ENCODE measurements at regions not wholly inside any gene's neighbourhood (a gene's known extent, or its start where the extent isn't known, plus 50 kb on each side); places are given as distances from the start of the nearest gene placed in this dataset.
A peak's percentile ranks its signal among the peaks of the same experiment; 100 is the strongest.

DNA sequence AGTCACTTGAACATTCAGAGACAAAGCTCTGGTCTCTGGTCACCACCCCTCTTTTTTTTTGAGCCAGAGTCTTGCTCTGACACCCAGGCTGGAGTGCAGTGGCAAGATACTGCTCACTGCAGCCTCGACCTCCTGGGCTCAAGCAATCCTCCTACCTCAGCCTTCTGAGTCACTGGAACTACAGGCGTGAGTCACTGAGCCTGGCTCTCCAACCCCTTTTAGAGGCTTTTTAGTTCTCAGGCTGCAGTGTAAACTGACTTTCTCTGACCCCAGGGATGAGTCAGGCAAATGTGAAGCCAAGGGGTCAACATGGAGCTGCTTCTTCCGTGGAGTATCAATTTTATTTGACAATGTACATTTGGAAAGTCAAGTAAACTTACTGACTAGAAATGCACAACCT, 229.2 kb downstream of the PTTG2 start:
- in situ Hi-C loops (cut with MboI; ENCODE audit: low pct_unique_long_range_greater_than_20kb in 2 of 9, low sequenced_read_pairs in 9 of 9, unreplicated experiment in 9 of 9) = loop anchor here in 7 of 9 experiments (10.0 to 25.0 kb wide), 7 partner anchors 123 to 598 kb away; partner anchors contain the start of genes KLF3 (in 1 of the 7) and TLR10 (in 1 of the 7)
- peaks cover 18 to 19% of the 10 kb centered on the region in 2 donors for H3K4me1 ChIP-seq (replicated peaks in 1 of 2)
- no peak overlapping the region for H3K4me3 ChIP-seq
- H3K27ac ChIP-seq = no peak overlapping the region
- WGBS, 10 experiments = 0 to 100% (median 65%) methylated on average over 1 to 3 of the region's 3 CpGs; no CpG with 5 or more reads in 4 of the 10 experiments
- peak in 4 of 8 experiments; percentile 27 to 63 (median 54) for ATAC-seq (replicated peaks in 6 of 8)

DNA sequence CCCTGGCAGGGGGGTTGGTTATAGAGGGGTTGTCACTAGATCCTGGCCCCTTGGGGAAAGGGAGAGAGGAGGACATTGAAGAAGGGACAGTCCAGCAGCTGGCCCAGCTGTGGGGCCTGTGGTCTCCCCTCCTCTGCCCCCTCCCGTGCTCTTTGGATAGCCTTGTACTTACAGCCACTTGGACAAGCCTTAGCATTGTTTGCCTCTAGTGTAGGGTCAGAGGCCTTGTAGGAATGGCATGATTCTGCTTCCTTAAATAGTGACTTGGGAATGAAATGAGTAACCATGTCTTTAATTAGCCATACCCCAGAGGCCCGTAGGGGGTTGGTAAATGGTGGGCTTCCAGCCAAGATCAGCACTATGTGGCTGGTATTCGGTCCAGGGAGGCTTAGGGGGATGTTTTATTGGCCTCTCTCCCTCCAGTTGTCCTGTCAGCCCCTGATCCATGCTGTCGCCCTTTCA, 230.6 kb downstream of the PTTG2 start:
- H3K4me3 ChIP-seq = no peak overlapping the region
- no peak overlapping the region for H3K27ac ChIP-seq
- in situ Hi-C loops (cut with MboI; ENCODE audit: low pct_unique_long_range_greater_than_20kb in 2 of 9, low sequenced_read_pairs in 9 of 9, unreplicated experiment in 9 of 9) = loop anchor here in 7 of 9 experiments (25.0 kb wide), 5 partner anchors 122 to 597 kb away; partner anchors contain the start of genes KLF3 (in 1 of the 7) and TLR10 (in 1 of the 7)
- H3K4me1 ChIP-seq (replicated peaks in 1 of 2) = peaks cover 14 to 18% of the 10 kb centered on the region in 2 donors
- 0 to 100% (median 38%) methylated on average over 1 to 4 of the region's 4 CpGs; no CpG with 5 or more reads in 4 of the 10 experiments for WGBS, 10 experiments
- peak in 4 of 8 experiments; percentile 33 to 61 (median 47) for ATAC-seq (replicated peaks in 6 of 8)

DNA sequence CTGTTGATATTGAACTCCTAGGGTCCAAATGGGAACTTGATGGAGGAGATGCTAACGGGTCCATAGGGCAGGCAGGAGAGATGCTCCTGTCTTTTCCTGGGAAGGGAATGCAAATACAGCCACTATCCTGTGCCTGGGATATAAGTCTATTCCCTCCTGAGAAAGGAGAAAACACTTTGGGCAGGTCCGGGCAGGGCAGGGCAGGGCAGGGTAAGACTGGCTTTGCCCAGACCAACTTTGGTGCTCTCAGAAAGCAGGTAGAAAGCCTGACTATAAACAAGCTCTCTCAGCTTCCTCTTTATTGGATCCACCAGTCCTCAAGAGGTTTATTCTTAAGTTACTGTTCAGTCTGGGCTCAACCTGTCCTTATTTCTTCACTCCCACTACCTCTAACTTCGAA, 232.3 kb downstream of the PTTG2 start:
- Histone ChIP-seq H3K4me3 (no peak overlapping the region), H3K4me1 (replicated peaks in 1 of 2) (peaks cover 3 to 4% of the 10 kb centered on the region in 2 donors), H3K27ac (no peak overlapping the region)
- in situ Hi-C loops (cut with MboI; ENCODE audit: low pct_unique_long_range_greater_than_20kb in 2 of 9, low sequenced_read_pairs in 9 of 9, unreplicated experiment in 9 of 9) = loop anchor here in 7 of 9 experiments (25.0 kb wide), 5 partner anchors 120 to 595 kb away; partner anchors contain the start of genes KLF3 (in 1 of the 7) and TLR10 (in 1 of the 7)
- ATAC-seq (replicated peaks in 6 of 8) = no peak
- WGBS, 10 experiments = 80 to 100% (median 83%) methylated on average over 1 to 3 of the region's 3 CpGs; no CpG with 5 or more reads in 3 of the 10 experiments

DNA sequence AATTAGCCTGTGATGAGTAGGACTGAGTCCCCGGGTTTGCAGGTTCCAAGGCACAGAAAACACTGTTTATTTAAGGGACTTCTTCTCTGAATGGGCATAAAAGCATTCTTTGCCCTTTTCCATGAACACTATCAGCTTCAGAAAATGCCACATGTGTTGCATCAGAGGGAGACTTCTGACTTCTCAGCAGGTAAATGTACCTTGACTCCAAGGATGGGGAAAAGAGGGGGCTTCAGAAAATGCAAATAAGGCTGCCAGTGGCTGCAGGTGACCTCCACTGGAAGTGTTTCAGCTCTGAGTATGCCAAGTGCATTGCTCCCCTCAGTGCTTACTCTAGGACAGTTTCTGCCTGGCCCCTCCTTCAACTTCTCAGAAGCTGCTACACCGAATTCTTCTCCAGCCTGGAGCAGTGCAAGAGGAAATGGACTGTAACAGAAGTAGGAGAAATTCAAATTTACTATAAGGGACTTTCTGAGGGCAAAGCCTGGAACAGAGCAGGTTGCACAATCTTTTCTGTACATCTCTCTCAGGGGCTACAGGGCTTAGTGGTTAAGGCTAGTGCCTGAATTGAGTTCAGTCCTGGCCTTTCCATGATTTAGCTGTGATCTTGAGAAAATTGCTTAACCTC, 233.2 kb downstream of the PTTG2 start:
- peaks cover 3 to 4% of the 10 kb centered on the region in 2 donors for H3K4me1 ChIP-seq (replicated peaks in 1 of 2)
- peak in 4 of 8 experiments; percentile 42 to 87 (median 59) for ATAC-seq (replicated peaks in 6 of 8)
- H3K27ac ChIP-seq = no peak overlapping the region
- WGBS, 10 experiments = 43 to 85% (median 69%) methylated on average over 1 to 2 of the region's 2 CpGs; no CpG with 5 or more reads in 4 of the 10 experiments
- H3K4me3 ChIP-seq = no peak overlapping the region
- in situ Hi-C loops (cut with MboI; ENCODE audit: low pct_unique_long_range_greater_than_20kb in 2 of 9, low sequenced_read_pairs in 9 of 9, unreplicated experiment in 9 of 9) = loop anchor here in 7 of 9 experiments (25.0 kb wide), 5 partner anchors 119 to 594 kb away; partner anchors contain the start of genes KLF3 (in 1 of the 7) and TLR10 (in 1 of the 7)

DNA sequence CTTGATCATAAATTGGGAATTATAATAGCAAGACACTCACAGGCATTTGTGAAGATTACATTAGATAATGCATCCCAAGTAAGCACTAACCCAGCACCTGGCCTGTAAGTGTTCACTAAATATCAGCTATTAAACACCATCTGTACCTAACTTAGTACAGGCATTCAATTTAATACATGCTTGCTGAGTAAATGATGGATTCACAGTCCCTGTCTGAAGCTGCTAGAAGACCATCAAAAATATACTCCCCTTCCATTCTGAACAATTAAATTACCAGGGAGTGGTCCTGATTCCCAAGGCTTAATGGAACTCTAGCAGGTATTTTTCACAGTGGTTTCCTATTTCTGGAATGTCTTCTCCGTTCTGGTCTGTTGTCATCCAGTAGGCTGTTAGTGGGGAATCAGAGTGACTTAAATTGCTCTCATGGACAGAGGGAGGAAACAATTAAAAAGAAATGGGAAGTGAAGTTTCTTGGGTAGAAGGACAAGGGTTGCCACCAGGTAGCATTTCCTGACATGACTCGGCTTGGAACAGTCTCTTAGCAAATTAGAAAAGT, 233.9 kb downstream of the PTTG2 start:
- ATAC-seq (replicated peaks in 6 of 8) = no peak
- 20 to 100% (median 66%) methylated on average over 1 to 2 of the region's 2 CpGs; no CpG with 5 or more reads in 3 of the 10 experiments for WGBS, 10 experiments

DNA sequence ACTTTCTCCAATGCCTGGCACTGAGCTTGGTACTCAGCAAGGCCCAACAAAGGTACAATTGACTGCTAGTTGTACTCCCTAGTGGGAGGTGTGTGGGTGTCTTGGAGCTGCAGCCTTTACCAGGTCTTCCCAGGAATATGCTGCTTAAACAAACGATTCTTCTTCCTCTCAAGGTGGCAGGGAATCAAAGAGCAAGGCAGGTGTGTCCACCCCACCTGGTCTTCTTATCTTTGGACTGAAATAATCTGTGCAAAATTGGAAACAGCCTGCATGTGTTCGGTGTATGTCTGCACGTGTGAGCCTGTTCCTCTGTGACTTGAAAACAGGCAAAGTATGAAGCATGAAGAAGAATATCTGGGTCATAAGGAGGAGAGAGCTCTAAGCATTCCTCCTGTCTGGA, 235.3 kb downstream of the PTTG2 start:
- in situ Hi-C loops (cut with MboI; ENCODE audit: low pct_unique_long_range_greater_than_20kb in 2 of 9, low sequenced_read_pairs in 9 of 9, unreplicated experiment in 9 of 9) = loop anchor here in 7 of 9 experiments (25.0 kb wide), 5 partner anchors 117 to 592 kb away; partner anchors contain the start of genes KLF3 (in 1 of the 7) and TLR10 (in 1 of the 7)
- Histone ChIP-seq H3K27ac (no peak overlapping the region), H3K4me3 (no peak overlapping the region), H3K4me1 (replicated peaks in 1 of 2) (peaks cover 3 to 4% of the 10 kb centered on the region in 2 donors)
- WGBS, 10 experiments = 7 to 86% (median 56%) methylated on average over 2 to 3 of the region's 3 CpGs; no CpG with 5 or more reads in 2 of the 10 experiments
- no peak for ATAC-seq (replicated peaks in 6 of 8)

More for the DNA sequence above, 233.9 kb downstream of the PTTG2 start:
- Histone ChIP-seq H3K4me1 (replicated peaks in 1 of 2) (peaks cover 3 to 4% of the 10 kb centered on the region in 2 donors), H3K27ac (no peak overlapping the region), H3K4me3 (no peak overlapping the region)
- in situ Hi-C loops (cut with MboI; ENCODE audit: low pct_unique_long_range_greater_than_20kb in 2 of 9, low sequenced_read_pairs in 9 of 9, unreplicated experiment in 9 of 9) = loop anchor here in 7 of 9 experiments (25.0 kb wide), 5 partner anchors 118 to 593 kb away; partner anchors contain the start of genes KLF3 (in 1 of the 7) and TLR10 (in 1 of the 7)

DNA sequence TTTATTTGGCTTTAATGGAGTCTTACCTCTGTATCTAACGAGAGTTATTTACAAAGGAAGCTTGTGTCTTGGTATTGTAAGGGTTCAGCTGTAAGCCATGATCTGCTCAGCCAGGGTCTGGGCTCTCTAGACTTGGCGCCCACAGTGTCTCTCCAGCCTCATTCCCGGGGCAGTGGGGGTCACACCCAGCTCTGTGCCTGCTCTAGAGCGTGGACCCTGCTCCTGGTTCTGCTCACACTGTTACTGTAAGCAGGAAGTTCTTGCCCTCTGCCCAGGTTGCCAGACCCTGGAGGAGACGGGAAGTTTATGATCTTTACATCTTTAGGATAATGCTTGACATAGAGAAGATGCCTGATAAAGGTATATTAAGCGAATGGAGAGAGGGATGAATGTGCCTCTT, 235.7 kb downstream of the PTTG2 start:
- WGBS, 10 experiments = 44 to 100% (median 80%) methylated on average over 1 to 5 of the region's 6 CpGs; no CpG with 5 or more reads in 1 of the 10 experiments
- H3K27ac ChIP-seq = no peak overlapping the region
- in situ Hi-C loops (cut with MboI; ENCODE audit: low pct_unique_long_range_greater_than_20kb in 2 of 9, low sequenced_read_pairs in 9 of 9, unreplicated experiment in 9 of 9) = loop anchor here in 7 of 9 experiments (25.0 kb wide), 5 partner anchors 116 to 591 kb away; partner anchors contain the start of genes KLF3 (in 1 of the 7) and TLR10 (in 1 of the 7)

DNA sequence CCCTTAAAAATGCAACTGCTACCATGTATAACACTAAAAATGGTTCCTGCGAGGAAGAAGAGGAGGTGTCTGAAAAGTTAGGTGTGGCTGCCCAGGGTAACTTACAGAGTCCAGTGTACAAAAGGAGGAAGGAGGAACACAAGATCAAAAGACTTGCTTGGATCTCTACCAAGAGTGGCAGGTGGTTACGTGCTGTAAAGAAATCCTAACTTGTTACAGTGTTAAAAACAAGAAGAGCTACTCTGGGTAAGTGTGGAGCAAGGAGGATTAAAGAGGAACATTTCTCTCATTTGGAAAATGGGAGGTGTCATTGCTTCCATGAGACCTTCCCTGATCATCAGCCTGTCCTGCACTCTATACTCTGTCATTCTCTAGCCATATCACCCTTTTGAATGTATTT, 242.0 kb downstream of the PTTG2 start:
- Histone ChIP-seq H3K4me3 (no peak overlapping the region), H3K27ac (no peak overlapping the region), H3K4me1 (replicated peaks in 1 of 2) (peaks cover 0 to 9% of the 10 kb centered on the region in 2 donors)
- 49 to 100% (median 89%) methylated on average over 1 to 2 of the region's 2 CpGs; no CpG with 5 or more reads in 7 of the 10 experiments for WGBS, 10 experiments
- in situ Hi-C loops (cut with MboI; ENCODE audit: low pct_unique_long_range_greater_than_20kb in 2 of 9, low sequenced_read_pairs in 9 of 9, unreplicated experiment in 9 of 9) = no loop called here
- ATAC-seq (replicated peaks in 6 of 8) = no peak

More for the DNA sequence above, 235.7 kb downstream of the PTTG2 start:
- Histone ChIP-seq H3K4me1 (replicated peaks in 1 of 2) (no peaks in the 10 kb centered on the region), H3K4me3 (no peak overlapping the region)
- no peak for ATAC-seq (replicated peaks in 6 of 8)

DNA sequence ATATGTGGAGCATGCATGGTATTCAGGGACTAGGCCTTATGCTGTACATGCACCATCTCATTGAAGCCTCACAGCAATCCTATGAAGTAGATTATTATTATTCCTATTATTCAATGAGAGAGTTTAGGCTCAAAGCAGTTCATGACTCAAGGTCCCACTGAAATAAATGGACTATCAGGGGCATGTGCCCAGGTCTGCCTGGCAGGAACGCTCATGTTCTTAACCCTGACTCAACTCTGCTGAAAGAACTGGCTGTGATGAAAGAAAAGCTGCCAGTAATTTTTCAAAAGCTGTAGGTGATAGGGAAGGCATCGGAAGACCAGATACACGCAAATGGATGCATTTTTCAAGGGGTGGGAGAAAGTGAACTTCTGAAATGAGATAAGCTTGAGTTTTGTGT, 243.4 kb downstream of the PTTG2 start:
- WGBS, 10 experiments = 20 to 100% (median 83%) methylated on average over 2 to 3 of the region's 3 CpGs; no CpG with 5 or more reads in 2 of the 10 experiments
- Histone ChIP-seq H3K4me3 (no peak overlapping the region), H3K4me1 (replicated peaks in 1 of 2) (peaks cover 0 to 9% of the 10 kb centered on the region in 2 donors), H3K27ac (no peak overlapping the region)
- in situ Hi-C loops (cut with MboI; ENCODE audit: low pct_unique_long_range_greater_than_20kb in 2 of 9, low sequenced_read_pairs in 9 of 9, unreplicated experiment in 9 of 9) = no loop called here
- ATAC-seq (replicated peaks in 6 of 8) = no peak

DNA sequence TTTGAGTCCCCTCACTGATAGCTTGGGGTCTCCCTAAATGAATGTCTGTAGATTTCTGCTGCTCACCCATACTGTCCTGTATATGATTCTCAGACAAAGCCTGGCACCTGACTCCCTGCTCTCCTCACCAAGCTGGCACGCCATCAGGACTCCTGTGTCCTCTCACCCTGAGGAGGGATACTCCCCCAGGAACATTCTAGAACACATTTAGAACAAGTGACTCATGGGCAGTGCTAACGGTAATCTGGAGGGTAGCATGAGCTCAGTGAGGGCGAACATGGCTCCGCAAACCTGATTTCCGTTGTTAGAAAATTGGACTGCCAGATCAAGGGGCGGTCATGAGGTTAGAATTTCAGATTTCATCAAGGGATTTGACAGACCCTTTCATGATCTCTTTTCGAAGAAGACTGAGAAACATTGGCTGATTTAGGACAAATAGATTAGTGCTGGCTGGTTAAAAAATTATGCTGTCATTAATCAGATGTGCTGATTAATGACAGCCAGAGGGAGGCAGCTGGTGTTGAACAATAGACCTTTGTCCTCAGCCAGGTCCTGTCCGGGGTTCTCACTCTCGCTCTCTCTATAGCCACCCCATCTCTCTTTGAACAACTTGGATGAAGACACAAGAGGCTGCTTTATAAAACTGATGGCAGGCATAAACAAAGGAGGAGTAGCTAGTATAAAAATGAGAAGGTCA, 244.3 kb downstream of the PTTG2 start:
- in situ Hi-C loops (cut with MboI; ENCODE audit: low pct_unique_long_range_greater_than_20kb in 2 of 9, low sequenced_read_pairs in 9 of 9, unreplicated experiment in 9 of 9) = no loop called here
- 44 to 90% (median 62%) methylated on average over 2 to 5 of the region's 9 CpGs; no CpG with 5 or more reads in 2 of the 10 experiments for WGBS, 10 experiments
- H3K4me1 ChIP-seq (replicated peaks in 1 of 2) = peaks cover 0 to 9% of the 10 kb centered on the region in 2 donors
- no peak overlapping the region for H3K27ac ChIP-seq
- peak in 4 of 8 experiments; percentile 54 to 95 (median 74) for ATAC-seq (replicated peaks in 6 of 8)
- H3K4me3 ChIP-seq = no peak overlapping the region

DNA sequence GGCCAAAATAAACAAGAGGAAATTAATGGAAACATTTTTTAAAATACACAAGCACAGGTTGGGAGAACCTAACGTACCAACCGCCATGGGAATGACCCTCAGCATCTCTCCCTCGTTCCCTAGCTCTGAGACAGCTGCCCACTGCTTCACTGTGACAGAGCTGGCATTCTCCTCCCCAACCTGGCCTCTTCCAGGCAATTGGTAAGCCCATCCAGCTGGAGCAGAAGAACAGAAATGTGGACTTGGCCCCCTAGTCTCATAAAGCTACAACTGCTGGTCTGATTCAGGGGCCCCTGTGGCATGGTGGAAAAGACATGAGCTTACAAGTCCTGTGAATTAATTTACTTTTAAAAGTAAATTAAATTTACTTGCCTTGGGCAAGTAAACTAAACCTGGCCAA, 245.1 kb downstream of the PTTG2 start:
- in situ Hi-C loops (cut with MboI; ENCODE audit: low pct_unique_long_range_greater_than_20kb in 2 of 9, low sequenced_read_pairs in 9 of 9, unreplicated experiment in 9 of 9) = no loop called here
- Histone ChIP-seq H3K27ac (no peak overlapping the region), H3K4me3 (no peak overlapping the region), H3K4me1 (replicated peaks in 1 of 2) (peaks cover 0 to 9% of the 10 kb centered on the region in 2 donors)
- ATAC-seq (replicated peaks in 6 of 8) = no peak
- WGBS, 10 experiments = 0 to 95% (median 50%) methylated on average over 1 to 3 of the region's 3 CpGs; no CpG with 5 or more reads in 2 of the 10 experiments

DNA sequence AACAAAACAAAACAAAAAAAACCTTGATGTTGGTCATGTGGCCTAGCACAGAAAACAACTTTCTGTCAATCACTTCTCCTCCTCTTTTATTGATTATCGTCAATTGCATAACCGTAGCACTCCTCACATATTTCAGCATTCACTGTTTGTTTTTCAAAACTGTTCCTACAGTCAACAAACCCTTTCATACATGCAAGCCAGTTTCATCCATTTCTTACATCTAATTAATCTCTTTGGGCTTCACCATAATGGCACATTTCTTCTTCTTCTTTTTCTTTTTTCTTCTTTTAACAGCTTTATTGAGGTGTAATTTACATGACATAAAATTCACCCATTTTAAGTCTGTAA, 246.9 kb downstream of the PTTG2 start:
- Histone ChIP-seq H3K4me3 (no peak overlapping the region), H3K4me1 (replicated peaks in 1 of 2) (peaks cover 0 to 9% of the 10 kb centered on the region in 2 donors), H3K27ac (no peak overlapping the region)
- ATAC-seq (replicated peaks in 6 of 8) = no peak
- in situ Hi-C loops (cut with MboI; ENCODE audit: low pct_unique_long_range_greater_than_20kb in 2 of 9, low sequenced_read_pairs in 9 of 9, unreplicated experiment in 9 of 9) = no loop called here
- 88 to 100% (median 98%) methylated on average over 2 of the region's 2 CpGs; no CpG with 5 or more reads in 2 of the 10 experiments for WGBS, 10 experiments
